Keratinocyte (primary cell): ENCODE measurements at regions not wholly inside any gene's neighbourhood (a gene's known extent, or its start where the extent isn't known, plus 50 kb on each side); places are given as distances from the start of the nearest gene placed in this dataset.

Experiments
- DNase-seq: peaks from one replicate; pipeline ENCODE4 v3.0.0-alpha.2; 2011; ENCODE audit warnings: low read depth, missing footprints, low spot score
- FAIRE-seq: peaks from 2 replicates; lab custom pipeline; 2011; peaks lifted over from hg19 to GRCh38; lab: Jason Lieb, UNC
- H2AFZ ChIP-seq: 2 replicates; pipeline ENCODE4 v1.6.0; 2012; ENCODE audit warnings: low read length, control low read depth, inconsistent platforms; ENCODE audit not compliant: control insufficient read depth
- H3K27ac ChIP-seq: 2 replicates; pipeline ENCODE4 v1.5.1; 2011; ENCODE audit warnings: low read length; ENCODE audit not compliant: control insufficient read depth, insufficient read depth
- H3K27me3 ChIP-seq: 3 replicates; pipeline ENCODE4 v1.6.0; 2011; ENCODE audit warnings: low read length; ENCODE audit not compliant: control insufficient read depth, insufficient read depth; ENCODE audit errors: extremely low read depth
- H3K36me3 ChIP-seq, 2 experiments: 2 replicates in 1 of 2; 3 replicates in 1 of 2; pipeline ENCODE4 v1.5.1; 2011; ENCODE audit warnings: low read length in 2 of 2, mild to moderate bottlenecking in 1 of 2; ENCODE audit not compliant: control insufficient read depth in 2 of 2, insufficient read depth in 2 of 2; ENCODE audit errors: extremely low read depth in 1 of 2
- H3K4me1 ChIP-seq: 3 replicates; pipeline ENCODE4 v1.5.1; 2011; ENCODE audit warnings: low read length; ENCODE audit not compliant: control insufficient read depth, insufficient read depth; ENCODE audit errors: extremely low read depth
- H3K4me2 ChIP-seq: 3 replicates; pipeline ENCODE4 v1.6.0; 2011; ENCODE audit warnings: low read depth, low read length; ENCODE audit not compliant: control insufficient read depth, insufficient read depth; ENCODE audit errors: extremely low read depth
- H3K4me3 ChIP-seq, 3 experiments: fragments of 200-600 bp in 1 of 3; sonication (generic) in 1 of 3; 2 replicates in 2 of 3; 3 replicates in 1 of 3; pipeline ENCODE4 v1.5.1; 2011 to 2016; ENCODE audit warnings: low read length in 3 of 3, mild to moderate bottlenecking in 3 of 3, control low read depth in 2 of 3, inconsistent platforms in 1 of 3, low read depth in 1 of 3, mixed read lengths in 1 of 3, mixed run types in 1 of 3, moderate library complexity in 1 of 3; ENCODE audit not compliant: control insufficient read depth in 2 of 3, insufficient read depth in 2 of 3; ENCODE audit errors: extremely low read depth in 1 of 3
- H3K79me2 ChIP-seq: 2 replicates; pipeline ENCODE4 v1.6.0; 2012; ENCODE audit warnings: low read length; ENCODE audit not compliant: control insufficient read depth, insufficient read depth
- H3K9ac ChIP-seq: 3 replicates; pipeline ENCODE4 v1.6.0; 2011; ENCODE audit warnings: low read length; ENCODE audit not compliant: control insufficient read depth, insufficient read depth; ENCODE audit errors: extremely low read depth
- H3K9me1 ChIP-seq: 3 replicates; pipeline ENCODE4 v1.6.0; 2011; ENCODE audit warnings: low read length; ENCODE audit not compliant: control insufficient read depth, insufficient read depth; ENCODE audit errors: extremely low read depth
- H3K9me3 ChIP-seq: 2 replicates; pipeline ENCODE4 v1.5.1; 2012; ENCODE audit warnings: low read depth, low read length; ENCODE audit not compliant: control insufficient read depth
- H4K20me1 ChIP-seq: 3 replicates; pipeline ENCODE4 v1.6.0; 2011; ENCODE audit warnings: low read length; ENCODE audit not compliant: control insufficient read depth, insufficient read depth; ENCODE audit errors: extremely low read depth
- CTCF ChIP-seq, 3 experiments: IDR thresholded peaks in 1 of 3; conservative IDR thresholded peaks in 1 of 3; optimal IDR thresholded peaks in 1 of 3; 2 replicates in 2 of 3; 3 replicates in 1 of 3; pipeline versions ENCODE3 to v1.5.1; 2011; ENCODE audit warnings: low read length in 3 of 3, mild to moderate bottlenecking in 3 of 3, moderate library complexity in 2 of 3, control low read depth in 1 of 3, inconsistent platforms in 1 of 3; ENCODE audit not compliant: insufficient read depth in 2 of 3; ENCODE audit errors: extremely low read depth in 1 of 3
- EZH2 ChIP-seq: IDR thresholded peaks from one replicate; pipeline ENCODE4 v1.6.1; 2012; ENCODE audit warnings: inconsistent platforms, mild to moderate bottlenecking, low read length, moderate library complexity
- dilution Hi-C: fragments of 300-500 bp; cut with MboI; formaldehyde crosslinking; loops from one replicate; pipeline ENCODE4 v1.7.0; 2020; ENCODE audit warnings: low sequenced_read_pairs; ENCODE audit not compliant: extremely low pct_ligation_motif_present

DNA sequence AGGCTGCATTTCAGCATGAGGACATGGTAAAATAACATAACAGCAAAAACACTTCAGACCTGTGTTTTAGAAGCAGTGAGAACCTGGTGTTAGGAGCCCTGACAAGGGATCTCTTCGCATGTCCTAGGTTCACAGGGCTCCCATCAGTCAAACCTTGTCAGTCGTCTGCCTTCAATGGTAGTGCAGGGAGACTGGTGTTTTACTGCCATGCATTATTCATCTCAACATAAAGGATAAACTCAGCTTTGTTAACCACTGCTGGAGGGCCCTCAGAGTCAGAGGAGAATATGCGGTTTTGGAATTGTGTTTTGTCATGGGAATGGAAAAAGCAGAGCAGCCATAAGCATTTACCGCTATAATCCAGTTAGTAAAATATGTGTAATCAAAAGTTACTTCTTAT, 275.9 kb upstream of the GCFC2 start:
- DNase-seq (no peak), FAIRE-seq (no peak)
- no peak overlapping the region for H3K27ac ChIP-seq
- H3K9me1 ChIP-seq = no peaks in the 10 kb centered on the region
- no peaks in the 10 kb centered on the region for H3K4me1 ChIP-seq
- H2AFZ ChIP-seq = no peak overlapping the region
- H3K9ac ChIP-seq = no peak overlapping the region
- no peaks in the 10 kb centered on the region for H3K36me3 ChIP-seq
- no peaks in the 10 kb centered on the region for H3K27me3 ChIP-seq
- H3K79me2 ChIP-seq = no peaks in the 10 kb centered on the region
- no peak overlapping the region for H3K4me3 ChIP-seq
- no peaks in the 10 kb centered on the region for H4K20me1 ChIP-seq
- TF ChIP-seq EZH2 (no peak), CTCF (optimal IDR thresholded peaks at IDR 0.05 in 1 of 3, IDR thresholded peaks at IDR 0.05 in 1 of 3, conservative IDR thresholded peaks at IDR 0.05 in 1 of 3; ENCODE audit: extremely low read depth in 1 of 3, insufficient read depth in 2 of 3, low read length in 3 of 3) (no peak)
- H3K4me2 ChIP-seq = no peak overlapping the region
- dilution Hi-C loops = no loop called here
- no peaks in the 10 kb centered on the region for H3K9me3 ChIP-seq

DNA sequence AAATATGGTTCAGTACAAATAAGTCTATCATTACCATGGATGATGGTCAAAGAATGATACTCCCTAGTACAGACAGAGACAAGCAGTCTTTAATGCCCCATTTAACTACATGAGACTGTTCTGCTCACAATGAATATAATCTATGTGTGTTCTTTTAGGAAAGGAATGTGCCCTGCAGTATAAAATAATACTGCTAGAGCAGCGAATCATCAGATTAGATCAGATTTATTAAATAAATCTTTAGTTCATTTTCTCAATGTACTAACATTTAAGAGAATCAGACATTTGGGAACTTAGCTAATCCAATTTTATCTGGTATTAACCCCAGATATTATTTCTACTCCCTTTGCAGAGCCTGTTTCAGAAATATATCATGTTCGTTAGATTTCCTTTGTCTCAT, 272.0 kb upstream of the GCFC2 start:
- H3K4me2 ChIP-seq = no peak overlapping the region
- no peak overlapping the region for H2AFZ ChIP-seq
- no peak overlapping the region for H3K9ac ChIP-seq
- no peak overlapping the region for H3K4me3 ChIP-seq
- FAIRE-seq (no peak), DNase-seq (no peak)
- H3K4me1 ChIP-seq = no peaks in the 10 kb centered on the region
- no peaks in the 10 kb centered on the region for H4K20me1 ChIP-seq
- H3K9me3 ChIP-seq = no peaks in the 10 kb centered on the region
- H3K79me2 ChIP-seq = no peaks in the 10 kb centered on the region
- dilution Hi-C loops = no loop called here
- no peaks in the 10 kb centered on the region for H3K36me3 ChIP-seq
- no peak for TF ChIP-seq EZH2
- no peak for TF ChIP-seq CTCF (optimal IDR thresholded peaks at IDR 0.05 in 1 of 3, IDR thresholded peaks at IDR 0.05 in 1 of 3, conservative IDR thresholded peaks at IDR 0.05 in 1 of 3; ENCODE audit: extremely low read depth in 1 of 3, insufficient read depth in 2 of 3, low read length in 3 of 3)
- H3K9me1 ChIP-seq = no peaks in the 10 kb centered on the region
- H3K27me3 ChIP-seq = no peaks in the 10 kb centered on the region
- H3K27ac ChIP-seq = no peak overlapping the region
